Liver (tissue), 3 donors: ENCODE measurements at regions not wholly inside any gene's neighbourhood (a gene's known extent, or its start where the extent isn't known, plus 50 kb on each side); places are given as distances from the start of the nearest gene placed in this dataset.

ENCODE experiments used
- TAF1 ChIP-seq: conservative IDR thresholded peaks from 2 replicates; pipeline ENCODE4 v1.6.1; 2016; ENCODE audit warnings: antibody characterized with exemption, mild to moderate bottlenecking
- YY1 ChIP-seq: IDR thresholded peaks from 2 replicates; pipeline ENCODE4 v1.6.1; 2016; ENCODE audit warnings: antibody characterized with exemption, mild to moderate bottlenecking
- TF ChIP-seq, protein P1 (sequence below): IDR thresholded peaks from 2 replicates; pipeline ENCODE4 v1.6.1; 2016; ENCODE audit warnings: antibody characterized with exemption
- TF ChIP-seq, protein P2 (sequence below): fragments of 150-350 bp; IDR thresholded peaks from 2 replicates; pipeline ENCODE4 v1.5.1; 2017; ENCODE audit warnings: improper control_type of control experiment, low read depth, low read length; ENCODE audit not compliant: missing input control
- donor health status: healthy.
- donor health status: healthy.

DNA sequence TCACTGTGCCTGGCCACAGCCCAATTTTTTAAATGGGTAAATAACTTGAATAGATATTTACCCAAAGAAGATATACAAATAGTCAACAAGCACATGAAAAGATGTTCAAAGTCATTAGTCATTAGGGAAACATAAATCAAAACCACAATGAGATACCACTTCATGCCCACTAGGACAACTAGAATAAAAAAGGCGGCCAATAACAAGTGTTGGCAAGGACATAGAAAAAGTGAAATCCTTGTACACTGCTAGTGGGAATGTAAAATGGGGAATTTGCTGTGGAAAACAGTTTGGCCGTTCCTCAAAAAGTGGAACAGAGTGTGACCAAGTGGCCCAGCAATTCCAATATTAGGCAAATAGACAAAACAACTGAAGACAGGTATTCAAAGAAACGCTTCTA is 270.1 kb downstream of the TFCP2L1 start:
- TF ChIP-seq, protein P1, sequence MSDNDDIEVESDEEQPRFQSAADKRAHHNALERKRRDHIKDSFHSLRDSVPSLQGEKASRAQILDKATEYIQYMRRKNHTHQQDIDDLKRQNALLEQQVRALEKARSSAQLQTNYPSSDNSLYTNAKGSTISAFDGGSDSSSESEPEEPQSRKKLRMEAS: no peak
- TF ChIP-seq, protein P2, sequence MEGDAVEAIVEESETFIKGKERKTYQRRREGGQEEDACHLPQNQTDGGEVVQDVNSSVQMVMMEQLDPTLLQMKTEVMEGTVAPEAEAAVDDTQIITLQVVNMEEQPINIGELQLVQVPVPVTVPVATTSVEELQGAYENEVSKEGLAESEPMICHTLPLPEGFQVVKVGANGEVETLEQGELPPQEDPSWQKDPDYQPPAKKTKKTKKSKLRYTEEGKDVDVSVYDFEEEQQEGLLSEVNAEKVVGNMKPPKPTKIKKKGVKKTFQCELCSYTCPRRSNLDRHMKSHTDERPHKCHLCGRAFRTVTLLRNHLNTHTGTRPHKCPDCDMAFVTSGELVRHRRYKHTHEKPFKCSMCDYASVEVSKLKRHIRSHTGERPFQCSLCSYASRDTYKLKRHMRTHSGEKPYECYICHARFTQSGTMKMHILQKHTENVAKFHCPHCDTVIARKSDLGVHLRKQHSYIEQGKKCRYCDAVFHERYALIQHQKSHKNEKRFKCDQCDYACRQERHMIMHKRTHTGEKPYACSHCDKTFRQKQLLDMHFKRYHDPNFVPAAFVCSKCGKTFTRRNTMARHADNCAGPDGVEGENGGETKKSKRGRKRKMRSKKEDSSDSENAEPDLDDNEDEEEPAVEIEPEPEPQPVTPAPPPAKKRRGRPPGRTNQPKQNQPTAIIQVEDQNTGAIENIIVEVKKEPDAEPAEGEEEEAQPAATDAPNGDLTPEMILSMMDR: no peak
- TF ChIP-seq TAF1: no peak
- no peak for TF ChIP-seq YY1
